M059J (cell line): ENCODE measurements at regions not wholly inside any gene's neighbourhood (a gene's known extent, or its start where the extent isn't known, plus 50 kb on each side); places are given as distances from the start of the nearest gene placed in this dataset.

Source experiments
- DNase-seq: peaks from one replicate; pipeline ENCODE4 v3.0.0-alpha.2; 2012; ENCODE audit warnings: low read depth

- DNase-seq = peak; percentile 43
These were observed 348.4 kb upstream of the SLC30A5 start for GRCh38 chr5:68745448-68745847.

GRCh38 chr5:68746220-68746619, 347.6 kb upstream of the SLC30A5 start:
- DNase-seq = no peak

GRCh38 chr5:68746643-68747420, 347.0 kb upstream of the SLC30A5 start:
- no peak for DNase-seq

GRCh38 chr5:68747521-68747920, 346.3 kb upstream of the SLC30A5 start:
- no peak for DNase-seq

GRCh38 chr5:68748101-68748500, 345.7 kb upstream of the SLC30A5 start:
- DNase-seq = no peak

- DNase-seq = no peak
These were observed 344.7 kb upstream of the SLC30A5 start for GRCh38 chr5:68749077-68749476.

- DNase-seq = peak; percentile 74
These were observed 344.2 kb upstream of the SLC30A5 start for GRCh38 chr5:68749631-68750030.

- DNase-seq = no peak
These were observed 342.2 kb upstream of the SLC30A5 start for GRCh38 chr5:68751661-68752060.

GRCh38 chr5:68754536-68754935, 339.3 kb upstream of the SLC30A5 start:
- DNase-seq = no peak

GRCh38 chr5:68755293-68755692, 338.5 kb upstream of the SLC30A5 start:
- no peak for DNase-seq

- DNase-seq = no peak
These were observed 336.8 kb upstream of the SLC30A5 start for GRCh38 chr5:68757006-68757405.

GRCh38 chr5:68757626-68758212, 336.1 kb upstream of the SLC30A5 start:
- DNase-seq = no peak

GRCh38 chr5:68759593-68759992, 334.2 kb upstream of the SLC30A5 start:
- no peak for DNase-seq

GRCh38 chr5:68762201-68762600, 331.6 kb upstream of the SLC30A5 start:
- peak; percentile 86 for DNase-seq

- DNase-seq = no peak
These were observed 326.8 kb upstream of the SLC30A5 start for GRCh38 chr5:68766952-68767464.

GRCh38 chr5:68770551-68770950, 323.3 kb upstream of the SLC30A5 start:
- DNase-seq = no peak

- no peak for DNase-seq
These were observed 322.6 kb upstream of the SLC30A5 start for GRCh38 chr5:68771221-68771620.

GRCh38 chr5:68771732-68772131, 322.1 kb upstream of the SLC30A5 start:
- DNase-seq = no peak

- no peak for DNase-seq
These were observed 317.4 kb upstream of the SLC30A5 start for GRCh38 chr5:68776381-68776780.

- DNase-seq = no peak
These were observed 316.7 kb upstream of the SLC30A5 start for GRCh38 chr5:68777135-68777534.

- DNase-seq = no peak
These were observed 315.3 kb upstream of the SLC30A5 start for GRCh38 chr5:68778484-68778883.

GRCh38 chr5:68780299-68780955, 313.4 kb upstream of the SLC30A5 start:
- peak; percentile 5 for DNase-seq

GRCh38 chr5:68793074-68793473, 300.7 kb upstream of the SLC30A5 start:
- no peak for DNase-seq
